GM18511 (cell line): ENCODE measurements at regions not wholly inside any gene's neighbourhood (a gene's known extent, or its start where the extent isn't known, plus 50 kb on each side); places are given as distances from the start of the nearest gene placed in this dataset.

Experiments
- ATAC-seq: cut with Tn5 transposase; IDR thresholded peaks from one replicate; pipeline ENCODE4 v1.9.1; 2021; ENCODE audit warnings: mild to moderate bottlenecking, moderate library complexity; ENCODE audit not compliant: unreplicated experiment

GRCh38 chr2:21486445-21486844, 362.7 kb downstream of the TDRD15 start:
- ATAC-seq: no peak

- ATAC-seq: no peak
Observed at GRCh38 chr2:21489080-21489479, 365.3 kb downstream of the TDRD15 start.

- no peak for ATAC-seq
Observed at GRCh38 chr2:21498016-21498415, 374.2 kb downstream of the TDRD15 start.

- no peak for ATAC-seq
Observed at GRCh38 chr2:21500401-21500945, 376.7 kb downstream of the TDRD15 start.

- no peak for ATAC-seq
Observed at GRCh38 chr2:21501376-21502027, 377.7 kb downstream of the TDRD15 start.

GRCh38 chr2:21515903-21516302, 392.1 kb downstream of the TDRD15 start:
- ATAC-seq: no peak

- no peak for ATAC-seq
Observed at GRCh38 chr2:21519412-21519811, 395.6 kb downstream of the TDRD15 start.

GRCh38 chr2:21519821-21520220, 396.1 kb downstream of the TDRD15 start:
- no peak for ATAC-seq

GRCh38 chr2:21535826-21536225, 412.1 kb downstream of the TDRD15 start:
- ATAC-seq: no peak

- no peak for ATAC-seq
Observed at GRCh38 chr2:21539685-21540084, 415.9 kb downstream of the TDRD15 start.

GRCh38 chr2:21543630-21544029, 419.9 kb downstream of the TDRD15 start:
- ATAC-seq: no peak

- no peak for ATAC-seq
Observed at GRCh38 chr2:21544392-21544791, 420.6 kb downstream of the TDRD15 start.

- ATAC-seq: no peak
Observed at GRCh38 chr2:21552981-21553380, 429.2 kb downstream of the TDRD15 start.

- no peak for ATAC-seq
Observed at GRCh38 chr2:21559351-21559750, 435.6 kb downstream of the TDRD15 start.

GRCh38 chr2:21561965-21562364, 438.2 kb downstream of the TDRD15 start:
- ATAC-seq: no peak

GRCh38 chr2:21567395-21567794, 443.6 kb downstream of the TDRD15 start:
- ATAC-seq: no peak

- ATAC-seq: no peak
Observed at GRCh38 chr2:21571686-21572085, 447.9 kb downstream of the TDRD15 start.

- no peak for ATAC-seq
Observed at GRCh38 chr2:21580391-21580790, 456.6 kb downstream of the TDRD15 start.

- no peak for ATAC-seq
Observed at GRCh38 chr2:21585881-21586280, 462.1 kb downstream of the TDRD15 start.

GRCh38 chr2:21590026-21590690, 466.4 kb downstream of the TDRD15 start:
- ATAC-seq: no peak

- no peak for ATAC-seq
Observed at GRCh38 chr2:21591926-21592325, 468.2 kb downstream of the TDRD15 start.

GRCh38 chr2:21599417-21599816, 475.6 kb downstream of the TDRD15 start:
- no peak for ATAC-seq
